Central memory CD8-positive, alpha-beta T cell (primary cell): ENCODE measurements at regions not wholly inside any gene's neighbourhood (a gene's known extent, or its start where the extent isn't known, plus 50 kb on each side); places are given as distances from the start of the nearest gene placed in this dataset.

Experiments used
- ATAC-seq: fragments of 150-1000 bp; cut with Tn5 transposase; replicated peaks from 2 replicates; pipeline ENCODE4 v1.10.0; 2022; ENCODE audit warnings: mild to moderate bottlenecking, moderate FRiP score, moderate number of reproducible peaks; ENCODE audit not compliant: poor library complexity, severe bottlenecking; ENCODE audit errors: extremely low read depth
- DNase-seq, 2 donors: peaks; one replicate each; pipeline ENCODE4 v3.0.0; 2021; ENCODE audit warnings: low spot score in 2 of 2
- H3K27ac Mint-ChIP-seq: one replicate; pipeline ENCODE4 v1.8.0; 2022; ENCODE audit warnings: low read depth, mild to moderate bottlenecking, moderate library complexity, mixed read lengths
- H3K27me3 Mint-ChIP-seq: one replicate; pipeline ENCODE4 v1.8.0; 2022; ENCODE audit warnings: mixed read lengths
- H3K36me3 Mint-ChIP-seq: one replicate; pipeline ENCODE4 v1.8.0; 2022; ENCODE audit warnings: mild to moderate bottlenecking, moderate library complexity, mixed read lengths; ENCODE audit not compliant: insufficient read depth
- H3K4me1 Mint-ChIP-seq: one replicate; pipeline ENCODE4 v1.8.0; 2022; ENCODE audit warnings: mixed read lengths
- H3K4me3 Mint-ChIP-seq: one replicate; pipeline ENCODE4 v1.8.0; 2022; ENCODE audit warnings: mild to moderate bottlenecking, moderate library complexity, mixed read lengths
- H3K9me3 Mint-ChIP-seq: one replicate; pipeline ENCODE4 v1.8.0; 2022; ENCODE audit warnings: mixed read lengths

GRCh38 chr20:4519534-4519933, 166.7 kb upstream of the PRNP start:
- no peak for ATAC-seq
- DNase-seq, result no peak
- Mint-ChIP-seq H3K4me3 (no peak overlapping the region), H3K27ac (no peak overlapping the region), H3K27me3 (peaks cover 78% of the 10 kb centered on the region), H3K36me3 (no peaks in the 10 kb centered on the region), H3K4me1 (no peaks in the 10 kb centered on the region), H3K9me3 (no peaks in the 10 kb centered on the region)

GRCh38 chr20:4516876-4517275, 169.4 kb upstream of the PRNP start:
- Mint-ChIP-seq H3K9me3 (no peaks in the 10 kb centered on the region), H3K27me3 (peaks cover 82% of the 10 kb centered on the region), H3K4me1 (no peaks in the 10 kb centered on the region), H3K36me3 (no peaks in the 10 kb centered on the region), H3K4me3 (no peak overlapping the region), H3K27ac (no peak overlapping the region)
- DNase-seq (no peak), ATAC-seq (no peak)

- no peak for DNase-seq
- Mint-ChIP-seq H3K36me3 (no peaks in the 10 kb centered on the region), H3K4me1 (no peaks in the 10 kb centered on the region), H3K27ac (no peak overlapping the region), H3K9me3 (peaks cover 14% of the 10 kb centered on the region), H3K27me3 (peaks cover 77% of the 10 kb centered on the region), H3K4me3 (no peak overlapping the region)
- no peak for ATAC-seq
These were observed 172.5 kb upstream of the PRNP start for GRCh38 chr20:4513720-4514119.

- no peak for ATAC-seq
- Mint-ChIP-seq H3K4me3 (no peak overlapping the region), H3K4me1 (no peaks in the 10 kb centered on the region), H3K9me3 (peaks cover 14% of the 10 kb centered on the region), H3K27me3 (peaks cover 75% of the 10 kb centered on the region), H3K36me3 (no peaks in the 10 kb centered on the region), H3K27ac (no peak overlapping the region)
- DNase-seq, result no peak
These were observed 173.2 kb upstream of the PRNP start for GRCh38 chr20:4512891-4513550.

GRCh38 chr20:4511776-4512175, 174.5 kb upstream of the PRNP start:
- H3K4me3 Mint-ChIP-seq, result no peak overlapping the region
- no peaks in the 10 kb centered on the region for H3K36me3 Mint-ChIP-seq
- H3K4me1 Mint-ChIP-seq, result no peaks in the 10 kb centered on the region
- H3K9me3 Mint-ChIP-seq, result peaks cover 14% of the 10 kb centered on the region
- peaks cover 76% of the 10 kb centered on the region for H3K27me3 Mint-ChIP-seq
- no peak for DNase-seq
- no peak overlapping the region for H3K27ac Mint-ChIP-seq
- no peak for ATAC-seq

- Mint-ChIP-seq H3K4me3 (no peak overlapping the region), H3K4me1 (no peaks in the 10 kb centered on the region), H3K27ac (no peak overlapping the region), H3K9me3 (peaks cover 14% of the 10 kb centered on the region), H3K36me3 (no peaks in the 10 kb centered on the region), H3K27me3 (peaks cover 83% of the 10 kb centered on the region)
- ATAC-seq (no peak), DNase-seq (no peak)
These were observed 176.3 kb upstream of the PRNP start for GRCh38 chr20:4509825-4510522.

GRCh38 chr20:4508773-4509172, 177.5 kb upstream of the PRNP start:
- H3K27me3 Mint-ChIP-seq, result peaks cover 83% of the 10 kb centered on the region
- H3K36me3 Mint-ChIP-seq, result no peaks in the 10 kb centered on the region
- DNase-seq, result no peak

GRCh38 chr20:4507288-4507719, 179.0 kb upstream of the PRNP start:
- Mint-ChIP-seq H3K4me1 (no peaks in the 10 kb centered on the region), H3K9me3 (peaks cover 14% of the 10 kb centered on the region), H3K36me3 (no peaks in the 10 kb centered on the region), H3K27me3 (peaks cover 83% of the 10 kb centered on the region), H3K4me3 (no peak overlapping the region), H3K27ac (no peak overlapping the region)
- DNase-seq, result no peak
- no peak for ATAC-seq

More at GRCh38 chr20:4508773-4509172, 177.5 kb upstream of the PRNP start:
- ATAC-seq, result no peak
- H3K9me3 Mint-ChIP-seq, result peaks cover 14% of the 10 kb centered on the region
- H3K4me3 Mint-ChIP-seq, result no peak overlapping the region
- no peak overlapping the region for H3K27ac Mint-ChIP-seq
- H3K4me1 Mint-ChIP-seq, result no peaks in the 10 kb centered on the region

GRCh38 chr20:4504814-4505213, 181.4 kb upstream of the PRNP start:
- Mint-ChIP-seq H3K36me3 (no peaks in the 10 kb centered on the region), H3K4me3 (no peak overlapping the region), H3K27ac (no peak overlapping the region), H3K27me3 (peaks cover 83% of the 10 kb centered on the region), H3K4me1 (no peaks in the 10 kb centered on the region), H3K9me3 (peaks cover 4% of the 10 kb centered on the region)
- no peak for DNase-seq
- no peak for ATAC-seq

GRCh38 chr20:4502756-4503155, 183.5 kb upstream of the PRNP start:
- no peak for DNase-seq
- Mint-ChIP-seq H3K4me3 (no peak overlapping the region), H3K27ac (no peak overlapping the region), H3K36me3 (no peaks in the 10 kb centered on the region), H3K9me3 (no peaks in the 10 kb centered on the region), H3K4me1 (no peaks in the 10 kb centered on the region), H3K27me3 (peaks cover 91% of the 10 kb centered on the region)
- no peak for ATAC-seq

GRCh38 chr20:4493386-4493785, 192.9 kb upstream of the PRNP start:
- H3K9me3 Mint-ChIP-seq, result no peaks in the 10 kb centered on the region
- H3K4me1 Mint-ChIP-seq, result no peaks in the 10 kb centered on the region
- H3K27ac Mint-ChIP-seq, result no peak overlapping the region
- peaks cover 69% of the 10 kb centered on the region for H3K27me3 Mint-ChIP-seq
- DNase-seq (no peak), ATAC-seq (no peak)
- H3K4me3 Mint-ChIP-seq, result no peak overlapping the region
- H3K36me3 Mint-ChIP-seq, result no peaks in the 10 kb centered on the region

- H3K27me3 Mint-ChIP-seq, result peaks cover 74% of the 10 kb centered on the region
- DNase-seq (no peak), ATAC-seq (no peak)
- no peak overlapping the region for H3K27ac Mint-ChIP-seq
- no peaks in the 10 kb centered on the region for H3K4me1 Mint-ChIP-seq
- no peaks in the 10 kb centered on the region for H3K9me3 Mint-ChIP-seq
- H3K36me3 Mint-ChIP-seq, result no peaks in the 10 kb centered on the region
- H3K4me3 Mint-ChIP-seq, result no peak overlapping the region
These were observed 194.6 kb upstream of the PRNP start for GRCh38 chr20:4491643-4492042.

- H3K4me3 Mint-ChIP-seq, result no peak overlapping the region
- no peaks in the 10 kb centered on the region for H3K4me1 Mint-ChIP-seq
- H3K27me3 Mint-ChIP-seq, result peaks cover 83% of the 10 kb centered on the region
- DNase-seq, result no peak
- no peaks in the 10 kb centered on the region for H3K36me3 Mint-ChIP-seq
- H3K9me3 Mint-ChIP-seq, result no peaks in the 10 kb centered on the region
- ATAC-seq, result no peak
- H3K27ac Mint-ChIP-seq, result no peak overlapping the region
These were observed 195.5 kb upstream of the PRNP start for GRCh38 chr20:4490606-4491280.
